ENCODE measurements at regions not wholly inside any gene's neighbourhood (a gene's known extent, or its start where the extent isn't known, plus 50 kb on each side); places are given as distances from the start of the nearest gene placed in this dataset.
"Not testable (repeated sequence)": the region's sequence is repeated elsewhere in the genome, so short reads cannot be mapped to it uniquely, and the experiment has no call there.

- H3K4me1 Mint-ChIP-seq (ENCODE audit: unreplicated experiment), result peaks cover 9% of the 10 kb centered on the region
- no peaks in the 10 kb centered on the region for H3K27me3 Mint-ChIP-seq
- H3K9me3 Mint-ChIP-seq, result no peaks in the 10 kb centered on the region
- H3K4me3 Mint-ChIP-seq, result peak overlapping the region; percentile 92
- TF ChIP-seq, protein P1, sequence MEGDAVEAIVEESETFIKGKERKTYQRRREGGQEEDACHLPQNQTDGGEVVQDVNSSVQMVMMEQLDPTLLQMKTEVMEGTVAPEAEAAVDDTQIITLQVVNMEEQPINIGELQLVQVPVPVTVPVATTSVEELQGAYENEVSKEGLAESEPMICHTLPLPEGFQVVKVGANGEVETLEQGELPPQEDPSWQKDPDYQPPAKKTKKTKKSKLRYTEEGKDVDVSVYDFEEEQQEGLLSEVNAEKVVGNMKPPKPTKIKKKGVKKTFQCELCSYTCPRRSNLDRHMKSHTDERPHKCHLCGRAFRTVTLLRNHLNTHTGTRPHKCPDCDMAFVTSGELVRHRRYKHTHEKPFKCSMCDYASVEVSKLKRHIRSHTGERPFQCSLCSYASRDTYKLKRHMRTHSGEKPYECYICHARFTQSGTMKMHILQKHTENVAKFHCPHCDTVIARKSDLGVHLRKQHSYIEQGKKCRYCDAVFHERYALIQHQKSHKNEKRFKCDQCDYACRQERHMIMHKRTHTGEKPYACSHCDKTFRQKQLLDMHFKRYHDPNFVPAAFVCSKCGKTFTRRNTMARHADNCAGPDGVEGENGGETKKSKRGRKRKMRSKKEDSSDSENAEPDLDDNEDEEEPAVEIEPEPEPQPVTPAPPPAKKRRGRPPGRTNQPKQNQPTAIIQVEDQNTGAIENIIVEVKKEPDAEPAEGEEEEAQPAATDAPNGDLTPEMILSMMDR (conservative IDR thresholded peaks at IDR 0.05), result no peak
- DNase-seq (ENCODE audit: extremely low spot score, unreplicated experiment), result no peak
- H3K27ac Mint-ChIP-seq, result peak overlapping the region; percentile 99
- H3K36me3 Mint-ChIP-seq, result peaks cover 3% of the 10 kb centered on the region
These were observed 305.0 kb downstream of the TYW1 start for GRCh38 chr7:67301667-67302066.

GRCh38 chr7:67302113-67303039, 305.7 kb downstream of the TYW1 start:
- peak overlapping the region; percentile 99 for H3K27ac Mint-ChIP-seq
- H3K27me3 Mint-ChIP-seq, result no peaks in the 10 kb centered on the region
- H3K9me3 Mint-ChIP-seq, result no peaks in the 10 kb centered on the region
- TF ChIP-seq, protein P1 (conservative IDR thresholded peaks at IDR 0.05), result peak; percentile 67
- H3K36me3 Mint-ChIP-seq, result peaks cover 3% of the 10 kb centered on the region
- H3K4me1 Mint-ChIP-seq (ENCODE audit: unreplicated experiment), result peaks cover 9% of the 10 kb centered on the region
- DNase-seq (ENCODE audit: extremely low spot score, unreplicated experiment), result peak; percentile 98
- H3K4me3 Mint-ChIP-seq, result peak overlapping the region; percentile 92

DNA sequence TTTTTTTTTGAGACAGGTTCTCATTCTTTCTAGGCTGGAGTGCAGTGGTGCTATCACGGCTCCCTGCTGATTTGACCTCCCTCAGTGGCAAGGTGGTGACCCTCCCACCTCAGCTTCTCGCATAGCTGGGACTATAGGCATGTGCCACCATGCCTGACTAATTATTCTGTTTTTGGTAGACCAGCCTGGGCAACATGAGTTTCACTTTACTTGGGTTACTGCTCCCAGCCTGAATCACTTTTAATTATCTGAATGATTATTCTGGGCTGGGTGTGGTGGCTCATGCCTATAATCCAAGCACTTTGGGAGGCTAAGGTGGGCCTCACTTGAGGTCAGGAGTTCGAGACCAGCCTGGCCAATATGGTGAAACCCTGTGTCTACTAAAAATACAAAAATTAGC, 308.2 kb downstream of the TYW1 start:
- Mint-ChIP-seq H3K4me3 (peak overlapping the region; percentile 68), H3K36me3 (peaks cover 12% of the 10 kb centered on the region), H3K27ac (peak overlapping the region; percentile 73)
- H3K4me1 Mint-ChIP-seq (ENCODE audit: unreplicated experiment); H3K27me3 Mint-ChIP-seq; DNase-seq (ENCODE audit: extremely low spot score, unreplicated experiment); H3K9me3 Mint-ChIP-seq: not testable (repeated sequence)

DNA sequence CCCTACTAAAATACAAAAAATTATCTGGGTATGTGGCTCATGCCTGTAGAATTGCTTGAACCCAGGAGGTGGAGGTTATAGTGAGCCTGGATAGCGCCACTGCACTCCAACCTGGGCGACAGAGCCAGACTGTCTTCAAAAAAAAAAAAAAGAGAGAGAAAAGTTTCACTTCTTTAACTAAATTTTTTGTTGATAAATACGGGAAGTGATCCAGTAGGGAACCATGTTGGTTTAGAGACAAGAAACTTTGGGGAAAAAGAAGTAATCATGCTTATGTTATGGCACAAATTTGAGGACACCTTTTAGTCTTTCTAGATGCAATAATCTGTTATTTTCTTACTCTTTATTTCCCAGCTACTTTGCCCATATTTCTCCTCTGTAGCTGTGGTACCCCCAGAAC, 309.7 kb downstream of the TYW1 start:
- H3K27me3 Mint-ChIP-seq, result no peaks in the 10 kb centered on the region
- peaks cover 19% of the 10 kb centered on the region for H3K36me3 Mint-ChIP-seq
- no peak for DNase-seq (ENCODE audit: extremely low spot score, unreplicated experiment)
- TF ChIP-seq, protein P1 (conservative IDR thresholded peaks at IDR 0.05), result no peak
- H3K4me3 Mint-ChIP-seq, result no peak overlapping the region
- no peaks in the 10 kb centered on the region for H3K9me3 Mint-ChIP-seq
- H3K4me1 Mint-ChIP-seq (ENCODE audit: unreplicated experiment), result peaks cover 5% of the 10 kb centered on the region
- no peak overlapping the region for H3K27ac Mint-ChIP-seq

- TF ChIP-seq, protein P1 (conservative IDR thresholded peaks at IDR 0.05), result no peak
- Mint-ChIP-seq H3K36me3 (peaks cover 37% of the 10 kb centered on the region), H3K4me1 (ENCODE audit: unreplicated experiment) (peaks cover 5% of the 10 kb centered on the region), H3K9me3 (no peaks in the 10 kb centered on the region), H3K27me3 (no peaks in the 10 kb centered on the region), H3K4me3 (no peak overlapping the region), H3K27ac (no peak overlapping the region)
- no peak for DNase-seq (ENCODE audit: extremely low spot score, unreplicated experiment)
These were observed 313.3 kb downstream of the TYW1 start for GRCh38 chr7:67309764-67310549.

GRCh38 chr7:67311901-67312300, 315.3 kb downstream of the TYW1 start:
- TF ChIP-seq, protein P1 (conservative IDR thresholded peaks at IDR 0.05), result no peak
- no peak for DNase-seq (ENCODE audit: extremely low spot score, unreplicated experiment)
- Mint-ChIP-seq H3K4me3 (no peak overlapping the region), H3K27ac (no peak overlapping the region), H3K4me1 (ENCODE audit: unreplicated experiment) (no peaks in the 10 kb centered on the region), H3K9me3 (no peaks in the 10 kb centered on the region), H3K27me3 (no peaks in the 10 kb centered on the region), H3K36me3 (peaks cover 36% of the 10 kb centered on the region)

All from type B pancreatic cell (in vitro differentiated cells).